PC-9 (cell line): ENCODE measurements at regions not wholly inside any gene's neighbourhood (a gene's known extent, or its start where the extent isn't known, plus 50 kb on each side); places are given as distances from the start of the nearest gene placed in this dataset.

Source experiments
- CTCF ChIP-seq: fragments of 200-600 bp; sonication (generic); conservative IDR thresholded peaks from 2 replicates; pipeline ENCODE4 v1.6.1; 2017; ENCODE audit warnings: mixed run types, antibody characterized with exemption, mild to moderate bottlenecking, moderate library complexity
- EZH2 ChIP-seq: fragments of 200-600 bp; sonication (generic); IDR thresholded peaks from 2 replicates; pipeline ENCODE4 v1.8.0; 2017; ENCODE audit warnings: antibody characterized with exemption, low read depth

GRCh38 chr13:111929036-111929616, 137.8 kb upstream of the SOX1 start:
- TF ChIP-seq CTCF (no peak), EZH2 (no peak)
